ENCODE measurements at regions not wholly inside any gene's neighbourhood (a gene's known extent, or its start where the extent isn't known, plus 50 kb on each side); places are given as distances from the start of the nearest gene placed in this dataset.

DNA sequence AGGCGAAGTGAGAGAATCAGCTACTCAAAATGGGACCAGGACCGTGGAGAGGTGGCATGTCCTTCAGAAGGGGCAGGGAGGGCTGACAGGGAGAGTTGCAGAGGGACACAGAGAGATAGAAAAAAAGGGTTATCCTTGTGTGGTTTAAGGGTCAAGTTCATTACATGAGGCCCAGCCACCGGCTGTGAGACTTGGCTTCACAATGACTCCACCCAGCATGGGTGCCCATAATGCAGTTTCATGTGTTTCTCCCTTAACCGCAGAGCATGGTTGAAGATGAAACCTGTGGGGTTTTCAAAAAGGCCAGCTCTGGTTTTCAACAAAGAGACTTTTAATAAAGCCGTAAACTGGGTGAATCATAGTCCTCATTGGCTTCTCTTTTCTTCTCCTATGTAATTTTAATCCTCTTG is 164.6 kb downstream of the KLF5 start:
- no peak for TF ChIP-seq EZH2 (IDR thresholded peaks at IDR 0.05; ENCODE audit: borderline replicate concordance, low read length)
- TF ChIP-seq, protein P1, sequence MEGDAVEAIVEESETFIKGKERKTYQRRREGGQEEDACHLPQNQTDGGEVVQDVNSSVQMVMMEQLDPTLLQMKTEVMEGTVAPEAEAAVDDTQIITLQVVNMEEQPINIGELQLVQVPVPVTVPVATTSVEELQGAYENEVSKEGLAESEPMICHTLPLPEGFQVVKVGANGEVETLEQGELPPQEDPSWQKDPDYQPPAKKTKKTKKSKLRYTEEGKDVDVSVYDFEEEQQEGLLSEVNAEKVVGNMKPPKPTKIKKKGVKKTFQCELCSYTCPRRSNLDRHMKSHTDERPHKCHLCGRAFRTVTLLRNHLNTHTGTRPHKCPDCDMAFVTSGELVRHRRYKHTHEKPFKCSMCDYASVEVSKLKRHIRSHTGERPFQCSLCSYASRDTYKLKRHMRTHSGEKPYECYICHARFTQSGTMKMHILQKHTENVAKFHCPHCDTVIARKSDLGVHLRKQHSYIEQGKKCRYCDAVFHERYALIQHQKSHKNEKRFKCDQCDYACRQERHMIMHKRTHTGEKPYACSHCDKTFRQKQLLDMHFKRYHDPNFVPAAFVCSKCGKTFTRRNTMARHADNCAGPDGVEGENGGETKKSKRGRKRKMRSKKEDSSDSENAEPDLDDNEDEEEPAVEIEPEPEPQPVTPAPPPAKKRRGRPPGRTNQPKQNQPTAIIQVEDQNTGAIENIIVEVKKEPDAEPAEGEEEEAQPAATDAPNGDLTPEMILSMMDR (IDR thresholded peaks at IDR 0.05; ENCODE audit: low read length) = no peak
- H2AFZ ChIP-seq (ENCODE audit: low read length) = no peak overlapping the region
- H3F3A ChIP-seq (ENCODE audit: insufficient read depth, low read length) = no peaks in the 10 kb centered on the region
- no peaks in the 10 kb centered on the region for H3K9me2 ChIP-seq (ENCODE audit: low read depth, low read length)
- no peaks in the 10 kb centered on the region for H3K9me3 ChIP-seq (ENCODE audit: low read length)
- no peaks in the 10 kb centered on the region for H3K36me3 ChIP-seq (ENCODE audit: insufficient read depth, low read length)
- no peaks in the 10 kb centered on the region for H3K79me2 ChIP-seq (ENCODE audit: insufficient read depth, low read length)
- H3K4me1 ChIP-seq (ENCODE audit: insufficient read depth, low read length, severe bottlenecking) = no peaks in the 10 kb centered on the region
- H3K4me2 ChIP-seq (ENCODE audit: low read length) = no peak overlapping the region
- no peak overlapping the region for H3K9ac ChIP-seq (ENCODE audit: low read length)
- H3K4me3 ChIP-seq (ENCODE audit: low read depth, low read length, poor library complexity, severe bottlenecking) = no peak overlapping the region
- H3K27me3 ChIP-seq (ENCODE audit: insufficient read depth, low read length) = no peaks in the 10 kb centered on the region
- H4K20me1 ChIP-seq (ENCODE audit: insufficient read depth, low read length) = no peaks in the 10 kb centered on the region
- H3K27ac ChIP-seq (ENCODE audit: low read depth, low read length, poor library complexity, severe bottlenecking) = no peak overlapping the region

DNA sequence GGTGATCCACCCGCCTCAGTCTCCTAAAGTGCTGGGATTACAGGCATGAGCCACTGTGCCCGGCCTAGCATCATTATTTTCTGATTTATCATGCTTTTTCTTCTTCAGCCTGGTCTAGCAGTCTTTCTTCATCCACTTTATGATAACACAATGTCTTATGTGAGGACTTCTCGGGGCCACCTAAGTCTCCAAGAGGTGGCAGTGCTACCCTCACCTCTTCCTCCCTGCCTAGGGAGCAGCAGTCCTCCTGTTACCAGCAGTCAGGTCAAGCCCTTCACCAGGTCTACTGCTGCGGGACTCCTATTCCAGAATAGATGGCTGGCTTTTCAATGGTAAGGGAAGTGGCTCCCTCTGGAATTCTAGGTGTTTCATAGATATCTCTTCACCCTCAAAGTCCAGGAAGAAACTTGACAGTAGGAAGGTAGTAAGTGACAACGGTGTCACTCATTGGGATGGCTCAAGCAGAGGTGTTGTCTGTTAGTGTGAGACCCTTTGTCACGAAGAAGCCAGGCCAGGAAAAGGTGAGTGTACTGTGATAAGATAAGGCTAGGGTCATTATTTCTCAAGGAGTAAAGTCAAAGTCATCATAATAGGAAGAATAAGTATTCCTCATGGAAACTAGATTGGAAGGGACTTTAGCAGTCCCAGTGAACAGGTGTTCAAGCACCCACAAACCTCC is 164.0 kb downstream of the KLF5 start:
- no peak overlapping the region for H3K9ac ChIP-seq (ENCODE audit: low read length)
- no peaks in the 10 kb centered on the region for H3K4me1 ChIP-seq (ENCODE audit: insufficient read depth, low read length, severe bottlenecking)
- no peaks in the 10 kb centered on the region for H3F3A ChIP-seq (ENCODE audit: insufficient read depth, low read length)
- no peak overlapping the region for H2AFZ ChIP-seq (ENCODE audit: low read length)
- no peaks in the 10 kb centered on the region for H3K79me2 ChIP-seq (ENCODE audit: insufficient read depth, low read length)
- no peak overlapping the region for H3K4me2 ChIP-seq (ENCODE audit: low read length)
- no peaks in the 10 kb centered on the region for H4K20me1 ChIP-seq (ENCODE audit: insufficient read depth, low read length)
- H3K4me3 ChIP-seq (ENCODE audit: low read depth, low read length, poor library complexity, severe bottlenecking) = no peak overlapping the region
- H3K27me3 ChIP-seq (ENCODE audit: insufficient read depth, low read length) = no peaks in the 10 kb centered on the region
- no peaks in the 10 kb centered on the region for H3K9me2 ChIP-seq (ENCODE audit: low read depth, low read length)
- no peaks in the 10 kb centered on the region for H3K36me3 ChIP-seq (ENCODE audit: insufficient read depth, low read length)
- H3K27ac ChIP-seq (ENCODE audit: low read depth, low read length, poor library complexity, severe bottlenecking) = no peak overlapping the region
- H3K9me3 ChIP-seq (ENCODE audit: low read length) = no peaks in the 10 kb centered on the region
- TF ChIP-seq, protein P1 (IDR thresholded peaks at IDR 0.05; ENCODE audit: low read length) = no peak
- TF ChIP-seq EZH2 (IDR thresholded peaks at IDR 0.05; ENCODE audit: borderline replicate concordance, low read length) = no peak

DNA sequence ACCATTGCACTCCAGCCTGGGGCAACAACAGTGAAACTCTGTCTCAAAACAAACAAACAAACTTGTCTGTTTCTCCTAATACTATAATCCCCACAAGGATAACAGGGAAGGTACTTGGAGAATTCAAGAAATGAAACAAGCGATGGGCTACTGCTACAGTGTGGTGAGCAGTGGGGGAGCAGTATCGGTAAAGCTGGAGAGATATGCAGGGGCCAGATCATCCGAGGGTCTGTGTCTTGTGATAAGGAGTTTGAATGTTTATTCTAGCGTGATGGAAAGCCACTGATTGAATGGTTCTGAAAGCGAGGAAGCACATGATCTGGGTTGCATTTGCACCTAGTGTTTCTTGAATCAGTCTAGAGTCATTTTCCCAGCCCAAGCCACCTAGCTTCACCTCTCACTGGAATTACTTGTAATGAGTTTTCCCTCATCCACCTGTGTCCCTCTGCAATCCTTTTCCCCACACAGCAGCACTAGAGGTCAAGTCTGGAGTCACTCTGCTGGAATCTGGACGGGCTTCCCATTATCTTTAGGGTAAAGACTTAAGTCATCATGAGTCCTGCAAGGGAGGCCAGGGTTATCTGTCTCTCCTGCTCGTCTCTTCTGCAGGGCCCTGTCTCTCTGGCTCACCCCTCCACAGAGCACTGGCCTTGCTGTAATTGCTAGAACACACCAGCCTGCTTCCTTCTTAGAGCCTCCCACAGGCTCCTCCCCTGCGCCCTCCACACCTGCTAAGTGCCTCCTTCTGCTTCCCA is 162.3 kb downstream of the KLF5 start:
- Histone ChIP-seq H2AFZ (ENCODE audit: low read length) (no peak overlapping the region), H3K4me3 (ENCODE audit: low read depth, low read length, poor library complexity, severe bottlenecking) (no peak overlapping the region), H3K4me2 (ENCODE audit: low read length) (no peak overlapping the region), H3K9me3 (ENCODE audit: low read length) (no peaks in the 10 kb centered on the region), H3K4me1 (ENCODE audit: insufficient read depth, low read length, severe bottlenecking) (no peaks in the 10 kb centered on the region), H3F3A (ENCODE audit: insufficient read depth, low read length) (no peaks in the 10 kb centered on the region), H3K9me2 (ENCODE audit: low read depth, low read length) (no peaks in the 10 kb centered on the region), H3K79me2 (ENCODE audit: insufficient read depth, low read length) (no peaks in the 10 kb centered on the region), H3K27ac (ENCODE audit: low read depth, low read length, poor library complexity, severe bottlenecking) (no peak overlapping the region), H3K36me3 (ENCODE audit: insufficient read depth, low read length) (no peaks in the 10 kb centered on the region), H3K27me3 (ENCODE audit: insufficient read depth, low read length) (no peaks in the 10 kb centered on the region), H4K20me1 (ENCODE audit: insufficient read depth, low read length) (no peaks in the 10 kb centered on the region), H3K9ac (ENCODE audit: low read length) (no peak overlapping the region)
- TF ChIP-seq, protein P1 (IDR thresholded peaks at IDR 0.05; ENCODE audit: low read length) = no peak
- no peak for TF ChIP-seq EZH2 (IDR thresholded peaks at IDR 0.05; ENCODE audit: borderline replicate concordance, low read length)
